NCI-H345 treated with DMSO at 0.1 percent for 48 hours (cell line): ENCODE measurements at regions not wholly inside any gene's neighbourhood (a gene's known extent, or its start where the extent isn't known, plus 50 kb on each side); places are given as distances from the start of the nearest gene placed in this dataset.

Source experiments
- DNase-seq: peaks from one replicate; lab custom pipeline; 2025; ENCODE audit not compliant: unreplicated experiment; lab: John Stamatoyannopoulos, UW

GRCh38 chr2:129247751-129248150 is 731.7 kb upstream of the RAB6C start:
- no peak for DNase-seq

DNA sequence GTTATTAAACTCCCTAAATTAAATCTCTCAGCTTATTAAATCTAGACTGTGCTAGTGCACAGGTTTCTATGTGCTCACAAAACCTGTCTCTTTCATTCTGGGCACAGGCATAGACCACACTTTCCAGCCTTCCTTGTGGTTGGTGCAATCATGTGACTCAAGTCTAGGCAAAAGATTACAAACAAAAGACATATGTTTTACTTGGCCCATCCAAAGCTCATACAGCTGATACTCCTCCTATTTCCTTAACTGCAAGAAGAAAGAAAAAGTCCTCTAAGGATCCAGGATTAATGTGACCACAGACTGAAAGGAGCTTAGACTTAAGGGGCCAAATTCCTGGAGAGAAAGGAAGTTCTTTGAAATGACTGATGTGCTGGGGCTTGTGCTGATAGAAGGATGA is 731.3 kb upstream of the RAB6C start:
- DNase-seq = no peak

DNA sequence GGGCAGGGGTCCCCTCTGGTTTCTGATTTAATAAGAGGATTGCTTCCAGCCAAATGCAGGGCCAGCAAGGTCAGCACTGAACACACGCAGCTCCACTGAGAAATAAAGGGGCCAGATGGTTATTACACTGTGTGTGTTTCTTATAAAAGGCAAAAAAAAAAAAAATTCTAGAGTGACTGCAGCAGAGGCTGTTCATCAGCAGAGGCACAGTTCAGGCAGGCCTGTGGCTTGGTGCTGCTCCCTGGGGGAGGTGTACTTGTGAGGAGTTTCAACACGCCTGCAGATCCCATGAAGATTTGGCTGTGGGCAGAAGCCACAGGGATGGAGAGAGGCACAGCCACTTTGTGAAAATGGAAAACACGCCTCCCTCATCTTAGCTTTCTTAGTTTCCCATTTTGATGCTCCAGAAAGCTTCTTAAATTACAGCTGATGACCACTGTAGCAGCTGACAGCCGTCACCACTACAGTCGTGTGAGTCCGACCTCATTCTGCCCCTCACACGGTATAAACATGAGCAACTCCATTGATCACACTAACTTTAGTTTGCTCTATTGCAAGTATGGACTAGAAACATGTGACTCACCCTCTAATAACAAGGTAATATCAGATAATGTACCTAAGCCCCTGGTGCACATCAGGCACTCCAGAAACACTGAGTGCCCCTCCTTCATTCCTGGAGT is 726.5 kb upstream of the RAB6C start:
- DNase-seq = no peak

- DNase-seq = no peak
These were observed 726.0 kb upstream of the RAB6C start for GRCh38 chr2:129253461-129253812.

GRCh38 chr2:129254718-129255117 is 724.7 kb upstream of the RAB6C start:
- DNase-seq = no peak

- no peak for DNase-seq
These were observed 723.7 kb upstream of the RAB6C start for GRCh38 chr2:129255610-129256313.

DNA sequence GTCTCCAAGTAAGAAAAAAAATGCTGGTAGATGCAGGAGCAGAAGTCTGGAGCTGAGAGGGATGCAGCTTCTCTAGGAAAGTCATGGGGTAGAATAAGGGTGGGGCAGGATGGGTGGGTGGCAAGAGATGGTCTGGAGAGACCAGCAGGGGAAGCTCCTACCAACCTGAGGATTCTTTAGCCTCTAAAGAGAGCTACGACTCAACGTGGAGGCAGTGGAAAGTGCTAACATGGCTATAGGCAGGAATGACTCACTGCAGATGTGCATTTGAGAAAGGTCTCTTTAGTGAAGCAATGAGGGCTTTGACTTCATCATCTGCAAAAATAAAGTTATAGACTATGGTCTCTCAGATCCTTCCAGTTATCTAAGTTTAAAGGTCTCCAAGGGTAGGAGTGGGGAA is 722.8 kb upstream of the RAB6C start:
- no peak for DNase-seq

- no peak for DNase-seq
These were observed 716.5 kb upstream of the RAB6C start for GRCh38 chr2:129262934-129263333.

- DNase-seq = no peak
These were observed 715.5 kb upstream of the RAB6C start for GRCh38 chr2:129263939-129264338.

DNA sequence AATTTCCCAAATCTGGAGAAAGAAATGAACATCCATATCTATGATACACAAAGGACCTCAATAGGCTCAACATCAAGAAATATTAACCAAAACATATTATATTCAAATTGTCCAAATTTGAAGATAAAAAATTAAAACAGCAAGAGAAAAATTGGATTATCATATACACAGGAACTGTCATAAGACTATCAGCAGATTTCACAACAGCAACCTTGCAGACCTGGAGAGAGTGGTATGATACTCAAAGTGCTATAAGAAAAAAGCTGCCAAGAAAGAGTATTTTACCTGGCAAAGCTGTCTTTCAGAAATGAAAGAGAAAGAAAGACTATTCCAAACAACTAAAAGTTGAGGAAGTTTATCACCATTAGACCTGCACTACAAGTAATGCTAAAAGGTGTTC is 711.9 kb upstream of the RAB6C start:
- DNase-seq = no peak

DNA sequence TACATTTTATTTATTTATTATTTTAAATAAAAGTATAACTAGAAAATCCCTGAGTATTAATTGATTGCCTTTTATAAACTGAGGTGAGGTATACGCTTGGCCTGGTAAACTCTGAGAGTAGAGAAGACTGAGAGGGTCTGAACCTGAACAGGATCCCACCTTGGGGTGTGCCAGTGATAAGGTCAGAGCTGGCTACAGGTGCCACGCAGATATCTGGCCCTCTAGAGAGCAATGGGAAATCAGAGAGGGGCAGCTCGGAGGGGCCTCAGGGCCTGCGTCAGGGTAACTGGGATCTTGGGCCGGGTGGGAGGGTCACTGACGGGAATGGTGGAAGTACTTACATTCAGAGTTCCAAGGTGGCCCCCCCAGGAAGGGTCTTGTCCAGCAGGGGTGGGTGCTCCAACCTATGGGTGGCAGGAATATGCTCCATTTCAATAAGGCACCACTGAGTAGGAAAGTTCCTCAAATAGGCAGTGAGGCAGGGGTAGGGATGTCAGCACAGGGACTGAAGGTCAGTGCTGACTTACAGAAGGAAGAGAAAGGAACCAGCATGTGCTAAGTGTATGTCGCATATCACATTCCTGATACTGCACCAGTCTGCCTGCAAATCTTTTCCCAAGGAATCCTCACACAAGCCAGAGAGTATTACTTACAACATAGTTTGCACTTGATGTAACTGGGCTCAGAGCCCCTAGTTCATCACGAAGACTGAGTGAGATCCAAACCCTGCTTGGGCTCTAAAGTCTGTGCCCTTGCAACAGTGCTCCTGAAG is 706.0 kb upstream of the RAB6C start:
- no peak for DNase-seq

- no peak for DNase-seq
These were observed 705.4 kb upstream of the RAB6C start for GRCh38 chr2:129274038-129274415.

DNA sequence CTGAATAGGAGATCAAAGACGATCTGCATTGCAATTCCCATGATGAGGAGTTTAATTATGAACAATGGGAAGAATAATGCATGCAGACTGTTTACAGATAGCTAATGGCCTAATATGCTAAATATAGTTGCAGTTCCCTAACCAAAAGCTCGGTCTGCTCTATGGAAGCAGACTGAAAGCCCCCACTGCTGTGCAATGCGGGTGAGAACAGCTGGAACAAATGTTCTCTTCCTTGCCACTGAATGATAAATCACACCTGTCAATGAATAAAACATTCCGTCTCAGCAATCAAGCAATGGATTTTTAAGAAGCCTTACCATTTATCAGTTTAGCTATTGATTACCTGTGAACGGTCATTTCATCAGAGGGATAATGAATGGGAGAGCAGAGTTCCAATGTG is 704.5 kb upstream of the RAB6C start:
- no peak for DNase-seq

DNA sequence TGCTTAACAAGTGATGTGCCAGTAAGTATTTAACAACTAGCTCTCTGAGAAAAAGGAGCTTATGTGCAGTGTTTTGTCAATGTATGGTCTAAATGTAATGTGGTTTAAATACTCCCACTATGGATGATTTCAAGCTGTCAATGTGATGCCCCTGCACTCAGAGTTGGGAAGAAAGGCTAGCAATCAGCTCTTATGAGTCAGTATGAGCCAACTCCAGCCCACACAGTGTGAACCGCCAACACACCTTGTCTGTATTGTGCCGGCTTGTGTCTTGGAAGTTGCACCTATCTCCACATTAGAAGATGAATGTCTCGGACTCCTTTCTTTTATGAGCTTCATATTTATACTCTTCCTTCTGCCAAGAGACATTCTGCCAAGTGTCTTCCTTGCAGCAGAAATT is 703.8 kb upstream of the RAB6C start:
- DNase-seq = no peak

DNA sequence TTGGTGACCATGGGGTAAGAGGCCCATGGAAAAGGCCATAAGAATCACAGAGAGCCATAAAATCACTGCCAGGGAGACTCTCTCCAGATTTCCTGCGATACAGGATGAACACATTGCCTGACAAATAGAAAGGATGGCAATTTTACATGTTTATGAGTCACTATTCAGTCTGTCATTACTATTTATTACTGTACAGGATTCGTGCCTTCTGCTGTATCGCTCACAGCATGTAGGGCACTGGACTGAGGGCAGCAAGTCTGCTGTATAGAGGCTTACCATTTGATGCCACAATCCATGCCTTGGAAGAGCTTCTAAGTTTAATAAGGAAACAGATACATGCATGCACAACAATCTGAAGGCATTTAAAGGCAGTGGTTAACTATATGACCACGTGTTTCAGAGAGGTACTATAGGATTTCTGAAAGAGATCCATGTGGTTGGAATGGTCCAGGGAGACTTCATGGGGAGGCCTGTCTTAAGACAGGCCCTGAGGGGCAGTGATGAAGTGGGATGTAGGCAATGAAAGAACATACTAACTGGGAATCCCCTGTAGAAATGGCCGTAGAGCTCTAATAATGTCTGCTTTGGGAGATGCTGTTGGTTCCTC is 702.4 kb upstream of the RAB6C start:
- no peak for DNase-seq

- no peak for DNase-seq
These were observed 701.9 kb upstream of the RAB6C start for GRCh38 chr2:129277585-129277981.

DNA sequence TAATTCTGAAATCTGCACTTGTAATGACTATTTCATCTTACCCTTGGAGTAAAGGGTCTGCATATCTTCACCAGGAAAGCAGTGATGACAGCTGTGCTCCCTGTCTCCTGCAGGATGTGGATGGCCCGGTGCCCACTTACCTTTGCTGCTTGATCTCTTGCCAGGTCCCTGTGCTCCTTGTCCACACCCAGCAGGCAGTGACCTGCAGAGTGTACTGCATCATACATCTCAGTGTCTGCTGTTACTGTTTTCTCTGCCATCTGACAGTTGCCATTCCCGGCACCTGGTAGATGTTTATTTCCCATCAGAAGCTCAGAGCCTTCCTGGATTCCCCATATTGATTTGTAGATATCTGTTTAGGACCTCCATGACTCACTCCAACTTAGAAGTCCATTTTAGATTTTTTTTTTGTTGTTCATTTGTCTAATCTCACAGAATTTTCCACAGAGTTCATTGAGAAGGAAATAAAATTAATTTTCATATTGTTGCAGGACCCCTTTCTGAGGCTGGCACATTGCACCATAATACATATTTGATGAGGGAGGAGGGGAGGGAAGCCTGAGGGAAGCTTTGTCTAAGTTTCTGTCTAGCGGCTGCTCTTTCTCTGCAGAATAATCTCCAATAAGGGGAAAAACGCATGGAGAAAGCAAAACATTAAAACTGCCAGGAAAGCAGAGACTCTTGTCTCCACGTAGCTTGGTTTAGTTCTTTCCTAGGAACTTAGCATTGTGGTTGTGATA is 697.5 kb upstream of the RAB6C start:
- no peak for DNase-seq

DNA sequence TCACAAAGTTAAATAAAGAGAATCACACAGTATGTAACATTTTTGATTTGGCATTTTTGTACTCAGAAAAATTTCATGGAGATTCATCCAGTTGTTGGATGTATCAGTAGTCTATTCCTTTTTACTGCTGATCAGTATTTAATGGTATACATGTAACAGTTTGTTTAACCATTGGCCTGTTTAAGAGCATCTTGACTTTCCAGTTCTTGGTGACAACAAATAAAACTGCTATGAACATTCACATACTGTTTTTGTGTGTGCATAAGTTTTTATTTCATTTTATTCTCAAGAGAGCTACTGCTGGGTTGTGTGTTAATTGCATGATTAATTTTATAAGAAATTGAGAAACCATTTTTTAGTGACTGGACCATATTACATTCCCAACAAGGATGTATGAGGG is 694.5 kb upstream of the RAB6C start:
- no peak for DNase-seq

DNA sequence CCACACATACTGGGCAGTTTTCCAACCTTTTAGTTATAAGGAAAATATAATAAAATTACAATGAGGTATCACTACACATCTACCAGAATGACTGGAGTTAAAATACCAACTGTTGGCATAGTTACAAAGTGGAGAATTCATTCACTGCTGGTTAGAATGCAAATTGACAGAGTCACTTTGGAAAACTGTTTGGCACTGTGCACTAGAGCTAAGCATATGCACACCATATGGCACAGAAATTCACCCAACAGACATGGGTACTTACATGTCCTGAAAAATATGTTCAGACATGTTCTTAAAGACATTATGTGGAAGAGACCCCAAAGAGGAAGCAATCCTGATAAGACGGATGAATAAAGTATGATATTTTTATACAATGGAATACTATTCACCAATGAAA is 686.1 kb upstream of the RAB6C start:
- DNase-seq = no peak

DNA sequence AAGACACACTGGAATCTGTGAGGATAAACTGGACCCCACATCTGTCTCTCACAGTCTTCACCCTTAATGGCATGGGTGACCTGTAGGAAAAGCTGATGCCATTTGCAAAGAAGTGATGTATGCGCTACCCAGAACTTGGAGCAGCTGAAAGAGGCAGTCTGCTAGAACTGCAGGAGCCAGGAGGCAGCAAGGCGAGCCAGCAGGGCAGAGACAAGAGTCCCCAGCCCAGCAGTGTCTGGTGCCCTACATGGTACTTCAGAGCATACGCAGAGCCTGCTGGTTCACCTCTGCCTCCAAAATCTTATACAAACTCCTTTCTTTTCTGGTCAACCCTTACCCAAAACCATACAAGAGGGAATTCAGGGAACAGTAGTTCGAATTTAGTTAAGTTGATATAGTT is 683.1 kb upstream of the RAB6C start:
- DNase-seq = no peak

- peak; percentile 66 for DNase-seq
These were observed 682.7 kb upstream of the RAB6C start for GRCh38 chr2:129296806-129297205.
